ENCODE measurements at regions not wholly inside any gene's neighbourhood (a gene's known extent, or its start where the extent isn't known, plus 50 kb on each side); places are given as distances from the start of the nearest gene placed in this dataset.

DNA sequence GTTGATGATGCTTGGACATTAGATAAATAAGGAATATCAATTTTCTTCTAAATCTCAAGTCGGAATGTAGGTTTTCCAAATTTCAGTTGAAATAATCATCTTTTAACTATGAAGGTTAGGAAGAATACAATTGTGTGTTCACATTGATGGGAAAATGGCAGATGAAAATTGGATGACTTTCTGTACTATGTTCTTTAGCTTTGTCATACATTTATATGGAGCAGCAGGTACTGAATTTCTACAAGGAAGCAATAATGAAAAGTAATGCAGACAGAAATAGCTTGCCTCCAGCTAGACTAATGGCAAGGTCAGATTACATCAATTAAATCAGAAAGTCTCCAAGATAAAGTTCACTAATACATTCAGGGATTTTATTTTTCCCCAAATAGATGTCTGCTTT is 1423.7 kb upstream of the PCDH20 start:
- no peaks in the 10 kb centered on the region for H3K27me3 Mint-ChIP-seq (ENCODE audit: low read depth, poor library complexity)
- H3K27ac Mint-ChIP-seq, result no peak overlapping the region
- no peak overlapping the region for H3K4me3 Mint-ChIP-seq
- TF ChIP-seq, protein P1, sequence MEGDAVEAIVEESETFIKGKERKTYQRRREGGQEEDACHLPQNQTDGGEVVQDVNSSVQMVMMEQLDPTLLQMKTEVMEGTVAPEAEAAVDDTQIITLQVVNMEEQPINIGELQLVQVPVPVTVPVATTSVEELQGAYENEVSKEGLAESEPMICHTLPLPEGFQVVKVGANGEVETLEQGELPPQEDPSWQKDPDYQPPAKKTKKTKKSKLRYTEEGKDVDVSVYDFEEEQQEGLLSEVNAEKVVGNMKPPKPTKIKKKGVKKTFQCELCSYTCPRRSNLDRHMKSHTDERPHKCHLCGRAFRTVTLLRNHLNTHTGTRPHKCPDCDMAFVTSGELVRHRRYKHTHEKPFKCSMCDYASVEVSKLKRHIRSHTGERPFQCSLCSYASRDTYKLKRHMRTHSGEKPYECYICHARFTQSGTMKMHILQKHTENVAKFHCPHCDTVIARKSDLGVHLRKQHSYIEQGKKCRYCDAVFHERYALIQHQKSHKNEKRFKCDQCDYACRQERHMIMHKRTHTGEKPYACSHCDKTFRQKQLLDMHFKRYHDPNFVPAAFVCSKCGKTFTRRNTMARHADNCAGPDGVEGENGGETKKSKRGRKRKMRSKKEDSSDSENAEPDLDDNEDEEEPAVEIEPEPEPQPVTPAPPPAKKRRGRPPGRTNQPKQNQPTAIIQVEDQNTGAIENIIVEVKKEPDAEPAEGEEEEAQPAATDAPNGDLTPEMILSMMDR (IDR thresholded peaks at IDR 0.05), result no peak
- no peaks in the 10 kb centered on the region for H3K36me3 Mint-ChIP-seq (ENCODE audit: low read depth)
- H3K9me3 Mint-ChIP-seq, result no peaks in the 10 kb centered on the region
- no peaks in the 10 kb centered on the region for H3K4me1 Mint-ChIP-seq
- no peak for DNase-seq

DNA sequence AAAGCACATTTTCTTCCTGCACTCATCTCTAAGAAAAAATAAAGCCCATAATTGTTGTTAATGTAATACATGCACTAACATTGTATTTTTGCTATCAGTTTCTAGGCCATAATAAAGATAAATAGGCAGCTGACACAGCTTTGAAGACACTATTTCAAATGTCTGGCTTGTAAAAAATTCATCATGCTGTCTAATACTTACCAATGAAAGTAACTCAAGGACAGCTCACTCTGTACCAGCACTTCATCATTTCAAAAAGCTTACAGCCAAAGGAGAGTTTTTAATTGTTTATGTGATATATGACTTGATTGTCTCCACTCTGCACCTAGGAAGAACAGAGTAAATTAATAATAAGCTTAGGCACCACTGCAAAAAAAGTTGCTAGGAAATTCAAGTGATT is 1423.3 kb upstream of the PCDH20 start:
- TF ChIP-seq, protein P1 (IDR thresholded peaks at IDR 0.05), result no peak
- no peaks in the 10 kb centered on the region for H3K9me3 Mint-ChIP-seq
- no peak for DNase-seq
- no peaks in the 10 kb centered on the region for H3K27me3 Mint-ChIP-seq (ENCODE audit: low read depth, poor library complexity)
- no peak overlapping the region for H3K4me3 Mint-ChIP-seq
- H3K27ac Mint-ChIP-seq, result no peak overlapping the region
- H3K36me3 Mint-ChIP-seq (ENCODE audit: low read depth), result no peaks in the 10 kb centered on the region
- H3K4me1 Mint-ChIP-seq, result no peaks in the 10 kb centered on the region

DNA sequence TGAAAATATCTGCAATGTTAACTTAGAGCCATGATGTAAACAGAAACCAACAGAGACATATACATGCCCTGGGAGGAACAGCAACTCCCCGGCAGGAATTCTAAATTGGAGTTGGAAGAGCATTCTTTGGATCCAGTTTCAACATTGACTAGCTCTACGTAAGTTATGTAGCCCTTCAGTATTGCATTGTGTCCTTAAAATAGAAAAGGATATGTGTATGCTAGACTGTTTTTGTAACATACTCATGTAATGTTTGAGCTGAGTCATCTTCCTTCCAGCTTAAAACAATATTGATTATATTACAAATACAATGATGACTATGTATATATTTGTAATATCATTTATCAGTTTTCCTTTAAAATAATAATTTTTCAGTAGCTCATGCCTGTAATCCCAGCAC is 1422.2 kb upstream of the PCDH20 start:
- Mint-ChIP-seq H3K36me3 (ENCODE audit: low read depth) (no peaks in the 10 kb centered on the region), H3K4me1 (no peaks in the 10 kb centered on the region), H3K4me3 (no peak overlapping the region), H3K27ac (no peak overlapping the region), H3K9me3 (no peaks in the 10 kb centered on the region), H3K27me3 (ENCODE audit: low read depth, poor library complexity) (no peaks in the 10 kb centered on the region)
- DNase-seq, result no peak
- TF ChIP-seq, protein P1 (IDR thresholded peaks at IDR 0.05), result no peak

DNA sequence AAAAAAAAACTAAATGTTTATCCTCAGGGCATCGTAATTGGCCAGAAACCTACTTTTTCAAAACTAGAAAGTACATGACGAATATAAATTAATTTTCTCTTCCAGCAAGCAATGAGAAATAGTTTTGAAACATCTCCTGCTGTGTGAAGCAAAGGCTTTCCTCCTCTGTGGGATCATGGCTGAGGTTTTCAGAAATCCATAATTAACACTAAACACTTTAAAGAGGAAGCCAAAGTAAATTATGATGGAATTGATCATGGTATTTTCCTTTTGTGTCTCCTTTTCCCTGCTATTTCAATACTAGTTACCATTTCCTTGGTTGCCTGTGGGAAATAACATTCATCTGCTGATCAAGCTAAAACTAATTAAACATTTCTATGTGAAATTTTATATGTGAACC is 1413.8 kb upstream of the PCDH20 start:
- TF ChIP-seq, protein P1 (IDR thresholded peaks at IDR 0.05), result no peak
- H3K4me3 Mint-ChIP-seq, result no peak overlapping the region
- H3K27me3 Mint-ChIP-seq (ENCODE audit: low read depth, poor library complexity), result no peaks in the 10 kb centered on the region

DNA sequence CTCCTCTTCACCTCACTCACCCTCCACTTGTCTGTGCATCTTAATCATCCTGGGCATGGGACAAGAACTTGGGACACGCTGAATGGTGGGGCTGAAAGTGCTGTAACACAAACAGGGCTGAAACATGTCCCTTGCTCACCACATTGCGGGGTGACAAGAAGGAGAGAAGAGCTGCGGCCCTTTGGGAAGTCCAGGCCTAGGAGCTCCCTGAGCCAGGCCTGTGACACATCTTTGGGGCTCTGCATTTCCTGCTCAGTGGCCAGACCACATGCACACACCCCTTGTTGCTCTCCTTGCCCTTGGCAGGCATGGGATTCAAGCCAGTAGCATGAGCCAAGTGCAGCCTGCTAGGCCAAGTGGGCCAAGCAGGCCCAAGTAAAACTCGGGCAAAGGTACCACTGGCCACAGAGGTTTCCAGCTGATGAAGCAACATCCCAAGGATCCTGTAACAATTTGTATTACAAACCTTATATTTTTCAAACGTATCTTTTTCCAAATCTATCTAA is 1384.3 kb upstream of the PCDH20 start:
- Mint-ChIP-seq H3K36me3 (ENCODE audit: low read depth) (no peaks in the 10 kb centered on the region), H3K4me1 (no peaks in the 10 kb centered on the region), H3K9me3 (no peaks in the 10 kb centered on the region), H3K27ac (no peak overlapping the region), H3K27me3 (ENCODE audit: low read depth, poor library complexity) (no peaks in the 10 kb centered on the region), H3K4me3 (no peak overlapping the region)
- no peak for DNase-seq
- TF ChIP-seq, protein P1 (IDR thresholded peaks at IDR 0.05), result no peak

More for the DNA sequence above, 1413.8 kb upstream of the PCDH20 start:
- DNase-seq, result no peak
- Mint-ChIP-seq H3K36me3 (ENCODE audit: low read depth) (no peaks in the 10 kb centered on the region), H3K27ac (no peak overlapping the region), H3K9me3 (no peaks in the 10 kb centered on the region), H3K4me1 (no peaks in the 10 kb centered on the region)

DNA sequence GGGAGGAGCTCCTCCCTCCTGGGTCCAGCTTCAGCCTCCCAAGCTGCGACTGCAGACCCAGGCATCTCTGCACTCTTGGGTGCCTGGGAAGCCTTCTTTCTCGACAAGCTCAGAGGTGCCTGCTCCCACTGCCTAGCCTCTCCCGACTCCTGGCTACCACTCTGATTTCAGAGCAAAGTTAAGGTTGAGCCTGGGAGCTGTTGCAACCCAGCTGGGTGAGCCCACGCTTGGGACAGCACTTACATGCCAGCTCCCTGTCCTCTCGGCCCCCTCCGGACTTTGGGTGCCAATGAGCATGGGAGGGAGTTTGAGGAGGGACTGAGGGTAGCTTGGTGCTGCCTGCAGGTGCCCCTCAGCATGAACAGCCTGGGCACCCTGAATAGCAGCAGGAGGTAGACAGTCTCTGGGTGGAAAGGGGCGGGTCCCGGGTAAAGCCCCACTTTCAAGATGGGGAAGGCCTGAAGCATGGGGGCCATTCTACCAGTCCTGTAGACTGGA is 1383.4 kb upstream of the PCDH20 start:
- H3K36me3 Mint-ChIP-seq (ENCODE audit: low read depth), result no peaks in the 10 kb centered on the region

More for the DNA sequence above, 1383.4 kb upstream of the PCDH20 start:
- Mint-ChIP-seq H3K27me3 (ENCODE audit: low read depth, poor library complexity) (no peaks in the 10 kb centered on the region), H3K4me3 (no peak overlapping the region), H3K9me3 (no peaks in the 10 kb centered on the region), H3K4me1 (no peaks in the 10 kb centered on the region), H3K27ac (no peak overlapping the region)
- DNase-seq, result no peak
- TF ChIP-seq, protein P1 (IDR thresholded peaks at IDR 0.05), result no peak
